ENCODE measurements at regions not wholly inside any gene's neighbourhood (a gene's known extent, or its start where the extent isn't known, plus 50 kb on each side); places are given as distances from the start of the nearest gene placed in this dataset.

GRCh38 chr18:57296336-57296735, 56.0 kb upstream of the ST8SIA3 start:
- TF ChIP-seq CTCF (IDR thresholded peaks at IDR 0.05): no peak
- TF ChIP-seq POLR2A (IDR thresholded peaks at IDR 0.05): no peak
